GM23248 (cell line): ENCODE measurements at regions not wholly inside any gene's neighbourhood (a gene's known extent, or its start where the extent isn't known, plus 50 kb on each side); places are given as distances from the start of the nearest gene placed in this dataset.

ENCODE experiments used
- DNase-seq: peaks from one replicate; pipeline ENCODE4 v3.0.0-alpha.2; 2015
- H2AFZ ChIP-seq: fragments of 200-600 bp; sonication (generic); 2 replicates; pipeline ENCODE4 v1.6.1; 2016; ENCODE audit warnings: antibody characterized with exemption
- H3F3A ChIP-seq: fragments of 200-600 bp; sonication (generic); 2 replicates; pipeline ENCODE4 v1.6.1; 2016; ENCODE audit warnings: mild to moderate bottlenecking, antibody characterized with exemption, mixed run types; ENCODE audit not compliant: insufficient read depth
- H3K27ac ChIP-seq: fragments of 200-600 bp; sonication (generic); 2 replicates; pipeline ENCODE4 v1.5.1; 2016; ENCODE audit warnings: mild to moderate bottlenecking
- H3K27me3 ChIP-seq: fragments of 200-600 bp; sonication (generic); replicated peaks from 2 replicates; pipeline ENCODE4 v1.6.1; 2016; ENCODE audit warnings: mild to moderate bottlenecking; ENCODE audit not compliant: insufficient read depth
- H3K36me3 ChIP-seq: fragments of 200-600 bp; sonication (generic); 2 replicates; pipeline ENCODE4 v1.6.1; 2016; ENCODE audit warnings: low read depth, mild to moderate bottlenecking
- H3K4me1 ChIP-seq: fragments of 200-600 bp; sonication (generic); 2 replicates; pipeline ENCODE4 v1.6.1; 2016; ENCODE audit warnings: mild to moderate bottlenecking; ENCODE audit not compliant: insufficient read depth
- H3K4me2 ChIP-seq: fragments of 200-600 bp; sonication (generic); one replicate; pipeline ENCODE4 v1.6.1; 2016; ENCODE audit warnings: mild to moderate bottlenecking; ENCODE audit not compliant: unreplicated experiment
- H3K4me3 ChIP-seq: fragments of 200-600 bp; sonication (generic); 2 replicates; pipeline ENCODE4 v1.5.1; 2016; ENCODE audit warnings: mild to moderate bottlenecking
- H3K79me2 ChIP-seq: fragments of 200-600 bp; sonication (generic); 2 replicates; pipeline ENCODE4 v1.6.1; 2016; ENCODE audit warnings: mild to moderate bottlenecking; ENCODE audit not compliant: insufficient read depth
- H3K9ac ChIP-seq: fragments of 200-600 bp; sonication (generic); 2 replicates; pipeline ENCODE4 v1.6.1; 2016; ENCODE audit warnings: mild to moderate bottlenecking
- H3K9me2 ChIP-seq: fragments of 200-600 bp; sonication (generic); 2 replicates; pipeline ENCODE4 v1.6.1; 2016; ENCODE audit warnings: mixed run types, mild to moderate bottlenecking, moderate library complexity; ENCODE audit not compliant: insufficient read depth
- H3K9me3 ChIP-seq: fragments of 200-600 bp; sonication (generic); one replicate; pipeline ENCODE4 v1.6.1; 2017; ENCODE audit warnings: low read depth
- H4K20me1 ChIP-seq: fragments of 200-600 bp; sonication (generic); 2 replicates; pipeline ENCODE4 v1.6.0; 2016; ENCODE audit not compliant: insufficient read depth
- EZH2 ChIP-seq: fragments of 200-600 bp; sonication (generic); IDR thresholded peaks from 2 replicates; pipeline ENCODE4 v1.6.1; 2018; ENCODE audit warnings: antibody characterized with exemption, mild to moderate bottlenecking; ENCODE audit not compliant: insufficient read depth, poor library complexity, severe bottlenecking
- EZH2phosphoT487 ChIP-seq: fragments of 200-600 bp; sonication (generic); IDR thresholded peaks from 2 replicates; pipeline ENCODE4 v1.6.1; 2018; ENCODE audit warnings: antibody characterized with exemption, moderate library complexity, mild to moderate bottlenecking, low read depth; ENCODE audit not compliant: insufficient read depth
- WGBS, 2 experiments: methylation state at CpG; one replicate each; pipeline ENCODE4 v1.1.6; 2015 to 2017; ENCODE audit warnings: low lambda C conversion rate in 2 of 2, low coverage in 1 of 2; ENCODE audit errors: missing lambda C conversion rate in 2 of 2; 5-methylcytosine and 5-hydroxymethylcytosine counted together
- in situ Hi-C: fragments of 300-500 bp; cut with MboI; formaldehyde crosslinking; loops from 2 replicates; pipeline ENCODE4 v1.15.0; 2020

GRCh38 chr4:63922146-63922545 lies 487.1 kb downstream of the TECRL start:
- Histone ChIP-seq H3K4me3 (no peak overlapping the region), H3K9me2 (no peaks in the 10 kb centered on the region), H3K9ac (no peak overlapping the region), H4K20me1 (no peaks in the 10 kb centered on the region), H3K4me1 (no peaks in the 10 kb centered on the region), H3K79me2 (no peaks in the 10 kb centered on the region), H3K27ac (no peak overlapping the region), H3K9me3 (no peaks in the 10 kb centered on the region), H3K4me2 (no peak overlapping the region), H3F3A (no peaks in the 10 kb centered on the region), H3K36me3 (no peaks in the 10 kb centered on the region), H3K27me3 (no peaks in the 10 kb centered on the region), H2AFZ (no peak overlapping the region)
- no peak for TF ChIP-seq EZH2
- TF ChIP-seq EZH2phosphoT487 = no peak
- in situ Hi-C loops = no loop called here
- DNase-seq = no peak
- 16% methylated on average over 8 of the region's 8 CpGs for WGBS, 2 experiments

GRCh38 chr4:63921561-63921960 lies 487.7 kb downstream of the TECRL start:
- H3K9me2 ChIP-seq = no peaks in the 10 kb centered on the region
- no peak for TF ChIP-seq EZH2
- TF ChIP-seq EZH2phosphoT487 = no peak
- H3K27me3 ChIP-seq = no peaks in the 10 kb centered on the region
- no peaks in the 10 kb centered on the region for H3K36me3 ChIP-seq
- H3K9ac ChIP-seq = no peak overlapping the region
- no peaks in the 10 kb centered on the region for H3K9me3 ChIP-seq
- no peak for DNase-seq
- H3K4me2 ChIP-seq = no peak overlapping the region
- no peaks in the 10 kb centered on the region for H3K79me2 ChIP-seq
- no peaks in the 10 kb centered on the region for H4K20me1 ChIP-seq
- H3K4me3 ChIP-seq = no peak overlapping the region
- no peaks in the 10 kb centered on the region for H3F3A ChIP-seq
- WGBS, 2 experiments = 17 to 21% methylated on average over 10 of the region's 10 CpGs
- no peak overlapping the region for H2AFZ ChIP-seq
- in situ Hi-C loops = no loop called here
- H3K27ac ChIP-seq = no peak overlapping the region
- H3K4me1 ChIP-seq = no peaks in the 10 kb centered on the region

GRCh38 chr4:63919636-63920365 lies 489.4 kb downstream of the TECRL start:
- Histone ChIP-seq H3K9ac (no peak overlapping the region), H3K4me2 (no peak overlapping the region), H3K9me2 (no peaks in the 10 kb centered on the region), H3K36me3 (no peaks in the 10 kb centered on the region), H3K4me1 (no peaks in the 10 kb centered on the region), H3K9me3 (no peaks in the 10 kb centered on the region), H3K27ac (no peak overlapping the region), H2AFZ (no peak overlapping the region), H4K20me1 (no peaks in the 10 kb centered on the region), H3F3A (no peaks in the 10 kb centered on the region), H3K27me3 (no peaks in the 10 kb centered on the region), H3K4me3 (no peak overlapping the region), H3K79me2 (no peaks in the 10 kb centered on the region)
- in situ Hi-C loops = no loop called here
- no peak for DNase-seq
- WGBS, 2 experiments = 35 to 37% methylated on average over 2 of the region's 2 CpGs
- TF ChIP-seq EZH2 (no peak), EZH2phosphoT487 (no peak)

GRCh38 chr4:63906660-63907183 lies 502.5 kb downstream of the TECRL start:
- Histone ChIP-seq H3F3A (no peaks in the 10 kb centered on the region), H2AFZ (no peak overlapping the region), H3K27me3 (no peaks in the 10 kb centered on the region), H3K9me2 (no peaks in the 10 kb centered on the region), H3K27ac (no peak overlapping the region), H4K20me1 (no peaks in the 10 kb centered on the region), H3K4me3 (no peak overlapping the region), H3K79me2 (no peaks in the 10 kb centered on the region), H3K9ac (no peak overlapping the region), H3K4me2 (no peak overlapping the region), H3K9me3 (no peaks in the 10 kb centered on the region), H3K36me3 (no peaks in the 10 kb centered on the region), H3K4me1 (no peaks in the 10 kb centered on the region)
- 14 to 23% methylated on average over 2 of the region's 2 CpGs for WGBS, 2 experiments
- TF ChIP-seq EZH2phosphoT487 = no peak
- TF ChIP-seq EZH2 = no peak
- DNase-seq = no peak
- in situ Hi-C loops = no loop called here

GRCh38 chr4:63904201-63904600 lies 505.0 kb downstream of the TECRL start:
- no peak overlapping the region for H3K4me3 ChIP-seq
- no peaks in the 10 kb centered on the region for H3F3A ChIP-seq
- no peaks in the 10 kb centered on the region for H3K36me3 ChIP-seq
- no peaks in the 10 kb centered on the region for H3K79me2 ChIP-seq
- H3K9me3 ChIP-seq = no peaks in the 10 kb centered on the region
- no peak overlapping the region for H3K4me2 ChIP-seq
- no peaks in the 10 kb centered on the region for H4K20me1 ChIP-seq
- H3K4me1 ChIP-seq = no peaks in the 10 kb centered on the region
- H2AFZ ChIP-seq = no peak overlapping the region
- no peak overlapping the region for H3K27ac ChIP-seq
- TF ChIP-seq EZH2 (no peak), EZH2phosphoT487 (no peak)
- WGBS, 2 experiments = 1 to 4% methylated on average over 3 of the region's 3 CpGs
- in situ Hi-C loops = no loop called here
- H3K9me2 ChIP-seq = no peaks in the 10 kb centered on the region
- no peak overlapping the region for H3K9ac ChIP-seq
- no peaks in the 10 kb centered on the region for H3K27me3 ChIP-seq
- no peak for DNase-seq
